ENCODE measurements at regions not wholly inside any gene's neighbourhood (a gene's known extent, or its start where the extent isn't known, plus 50 kb on each side); places are given as distances from the start of the nearest gene placed in this dataset.

DNA sequence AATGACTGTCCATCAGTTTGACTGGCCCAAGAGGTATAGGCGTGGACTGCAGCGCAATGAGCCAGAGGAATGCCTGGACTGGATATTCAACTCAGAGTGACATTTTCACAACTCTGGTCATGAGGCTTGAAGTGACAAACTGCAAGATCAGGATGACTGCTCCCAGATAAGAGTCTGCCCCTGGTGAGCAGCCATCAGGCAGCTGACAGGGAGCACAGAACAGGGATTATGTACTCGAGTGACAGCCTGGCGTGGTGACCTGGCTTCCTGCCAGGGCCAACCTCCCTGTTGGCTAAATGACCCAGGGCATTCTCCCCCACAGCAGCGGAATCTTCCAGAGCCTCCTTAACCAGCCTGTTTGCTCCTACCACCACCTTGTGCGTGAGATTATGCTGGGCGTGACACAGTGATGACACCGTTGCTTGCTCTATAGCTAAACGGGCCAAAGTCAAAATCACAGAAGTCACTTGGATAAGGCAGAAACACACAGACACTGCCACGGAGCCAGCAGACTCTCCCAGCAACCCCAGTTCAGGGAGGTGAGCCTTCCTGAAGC is 209.1 kb upstream of the JARID2 start (continued):
- TF ChIP-seq RORA (CRISPR knock-in tag; IDR thresholded peaks at IDR 0.05), result no peak
- no peak for TF ChIP-seq ZNF232 (CRISPR knock-in tag; IDR thresholded peaks at IDR 0.05; ENCODE audit: borderline replicate concordance)
- TF ChIP-seq, protein P1, sequence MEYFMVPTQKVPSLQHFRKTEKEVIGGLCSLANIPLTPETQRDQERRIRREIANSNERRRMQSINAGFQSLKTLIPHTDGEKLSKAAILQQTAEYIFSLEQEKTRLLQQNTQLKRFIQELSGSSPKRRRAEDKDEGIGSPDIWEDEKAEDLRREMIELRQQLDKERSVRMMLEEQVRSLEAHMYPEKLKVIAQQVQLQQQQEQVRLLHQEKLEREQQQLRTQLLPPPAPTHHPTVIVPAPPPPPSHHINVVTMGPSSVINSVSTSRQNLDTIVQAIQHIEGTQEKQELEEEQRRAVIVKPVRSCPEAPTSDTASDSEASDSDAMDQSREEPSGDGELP (IDR thresholded peaks at IDR 0.05; ENCODE audit: borderline replicate concordance, low read depth), result peak; percentile 67; the same call in 1 of the 2 replicates
- TF ChIP-seq SETDB1 (CRISPR knock-in tag; IDR thresholded peaks at IDR 0.05; ENCODE audit: borderline replicate concordance), result no peak
- no peak for TF ChIP-seq ZSCAN9 (CRISPR knock-in tag; IDR thresholded peaks at IDR 0.05; ENCODE audit: borderline replicate concordance)
- no peak for TF ChIP-seq ZNF781 (CRISPR knock-in tag; IDR thresholded peaks at IDR 0.05; ENCODE audit: borderline replicate concordance, not compliant biosample characterization)
- TF ChIP-seq JARID2 (CRISPR knock-in tag; IDR thresholded peaks at IDR 0.05; ENCODE audit: insufficient replicate concordance), result no peak
- TF ChIP-seq ATF7-NPFF (CRISPR knock-in tag; IDR thresholded peaks at IDR 0.05; ENCODE audit: low read depth), result no peak
- TF ChIP-seq ZNF12 (CRISPR knock-in tag; IDR thresholded peaks at IDR 0.05), result no peak
- no peak for TF ChIP-seq ZSCAN29 (CRISPR knock-in tag; conservative IDR thresholded peaks at IDR 0.05)
- TF ChIP-seq MIXL1 (CRISPR knock-in tag; IDR thresholded peaks at IDR 0.05), result 0 out of 2 replicates have a peak, but pooled peaks have one; percentile 30
- TF ChIP-seq, protein P2, sequence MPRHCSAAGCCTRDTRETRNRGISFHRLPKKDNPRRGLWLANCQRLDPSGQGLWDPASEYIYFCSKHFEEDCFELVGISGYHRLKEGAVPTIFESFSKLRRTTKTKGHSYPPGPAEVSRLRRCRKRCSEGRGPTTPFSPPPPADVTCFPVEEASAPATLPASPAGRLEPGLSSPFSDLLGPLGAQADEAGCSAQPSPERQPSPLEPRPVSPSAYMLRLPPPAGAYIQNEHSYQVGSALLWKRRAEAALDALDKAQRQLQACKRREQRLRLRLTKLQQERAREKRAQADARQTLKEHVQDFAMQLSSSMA (CRISPR knock-in tag; IDR thresholded peaks at IDR 0.05), result no peak
- TF ChIP-seq ZNF496 (CRISPR knock-in tag; IDR thresholded peaks at IDR 0.05; ENCODE audit: insufficient replicate concordance), result no peak
- TF ChIP-seq, protein P3, sequence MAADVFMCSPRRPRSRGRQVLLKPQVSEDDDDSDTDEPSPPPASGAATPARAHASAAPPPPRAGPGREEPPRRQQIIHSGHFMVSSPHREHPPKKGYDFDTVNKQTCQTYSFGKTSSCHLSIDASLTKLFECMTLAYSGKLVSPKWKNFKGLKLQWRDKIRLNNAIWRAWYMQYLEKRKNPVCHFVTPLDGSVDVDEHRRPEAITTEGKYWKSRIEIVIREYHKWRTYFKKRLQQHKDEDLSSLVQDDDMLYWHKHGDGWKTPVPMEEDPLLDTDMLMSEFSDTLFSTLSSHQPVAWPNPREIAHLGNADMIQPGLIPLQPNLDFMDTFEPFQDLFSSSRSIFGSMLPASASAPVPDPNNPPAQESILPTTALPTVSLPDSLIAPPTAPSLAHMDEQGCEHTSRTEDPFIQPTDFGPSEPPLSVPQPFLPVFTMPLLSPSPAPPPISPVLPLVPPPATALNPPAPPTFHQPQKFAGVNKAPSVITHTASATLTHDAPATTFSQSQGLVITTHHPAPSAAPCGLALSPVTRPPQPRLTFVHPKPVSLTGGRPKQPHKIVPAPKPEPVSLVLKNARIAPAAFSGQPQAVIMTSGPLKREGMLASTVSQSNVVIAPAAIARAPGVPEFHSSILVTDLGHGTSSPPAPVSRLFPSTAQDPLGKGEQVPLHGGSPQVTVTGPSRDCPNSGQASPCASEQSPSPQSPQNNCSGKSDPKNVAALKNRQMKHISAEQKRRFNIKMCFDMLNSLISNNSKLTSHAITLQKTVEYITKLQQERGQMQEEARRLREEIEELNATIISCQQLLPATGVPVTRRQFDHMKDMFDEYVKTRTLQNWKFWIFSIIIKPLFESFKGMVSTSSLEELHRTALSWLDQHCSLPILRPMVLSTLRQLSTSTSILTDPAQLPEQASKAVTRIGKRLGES (CRISPR knock-in tag; IDR thresholded peaks at IDR 0.05; ENCODE audit: borderline replicate concordance), result no peak
- no peak for TF ChIP-seq ZNF841 (CRISPR knock-in tag; IDR thresholded peaks at IDR 0.05; ENCODE audit: borderline replicate concordance)
- TF ChIP-seq CENPX (CRISPR knock-in tag; IDR thresholded peaks at IDR 0.05), result no peak
- no peak for TF ChIP-seq ZNF567 (CRISPR knock-in tag; IDR thresholded peaks at IDR 0.05; ENCODE audit: borderline replicate concordance)
- TF ChIP-seq SALL2 (CRISPR knock-in tag; IDR thresholded peaks at IDR 0.05), result no peak

Measured in HepG2 (cell line).